Stimulated activated naive CD8-positive, alpha-beta T cell treated with anti-CD3 and anti-CD28 coated beads, Interleukin-15, Interleukin-2, amounts not matched to agents 100 U/mL and 50 U/mL, for 24 hours (primary cell): ENCODE measurements at regions not wholly inside any gene's neighbourhood (a gene's known extent, or its start where the extent isn't known, plus 50 kb on each side); places are given as distances from the start of the nearest gene placed in this dataset.

Experiments used
- ATAC-seq: fragments of 150-1000 bp; cut with Tn5 transposase; one replicate; pipeline ENCODE4 v1.10.0; 2021
- DNase-seq: peaks from one replicate; pipeline ENCODE4 v3.0.0; 2021

DNA sequence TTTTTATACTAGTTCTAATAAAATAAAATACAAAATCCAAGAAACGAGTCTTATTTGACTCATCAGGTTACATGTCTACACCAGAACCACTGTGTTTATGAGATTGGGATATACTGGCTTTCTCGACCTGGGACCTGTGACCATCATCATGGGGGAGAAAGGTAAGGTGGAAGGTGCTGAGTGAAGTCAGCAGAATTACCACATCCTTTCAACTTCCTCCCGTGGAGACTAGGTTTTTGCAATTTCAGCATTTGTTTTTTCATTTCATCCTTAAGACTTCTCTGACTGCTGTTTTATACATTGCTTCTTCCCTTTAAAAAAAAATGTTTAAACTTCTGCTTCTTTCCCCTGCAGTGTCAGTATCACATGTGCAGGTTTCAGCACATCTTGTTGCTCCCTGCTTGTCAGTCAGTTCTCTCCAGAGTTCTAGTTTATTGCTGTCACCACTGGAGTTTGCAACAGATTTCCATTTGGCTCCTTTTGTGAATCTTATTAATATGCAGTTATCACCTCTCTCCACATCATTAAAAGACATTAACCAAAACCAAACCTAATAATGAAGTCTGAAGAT lies 60.4 kb upstream of the HAO2 start:
- no peak for ATAC-seq
- DNase-seq, result no peak

DNA sequence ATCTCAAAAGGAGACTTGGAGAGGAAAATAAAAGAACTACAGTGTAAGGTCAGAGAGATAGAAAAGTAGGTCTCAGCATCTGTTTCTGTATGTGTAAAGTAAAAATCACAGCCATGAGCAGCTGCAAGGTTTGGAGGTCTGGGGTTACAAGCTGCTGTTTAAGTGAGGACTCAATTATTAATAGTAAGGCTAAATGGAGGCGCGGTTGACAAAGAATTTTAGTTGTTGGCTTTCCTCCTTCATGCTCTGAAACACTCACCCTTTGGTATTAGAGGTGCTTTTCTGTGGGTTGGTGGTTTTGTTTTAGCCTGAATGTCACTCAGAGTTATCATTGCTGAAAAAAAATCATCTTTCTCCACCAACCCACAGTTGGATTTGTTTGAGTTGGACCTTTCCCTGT lies 59.8 kb upstream of the HAO2 start:
- ATAC-seq, result no peak

DNA sequence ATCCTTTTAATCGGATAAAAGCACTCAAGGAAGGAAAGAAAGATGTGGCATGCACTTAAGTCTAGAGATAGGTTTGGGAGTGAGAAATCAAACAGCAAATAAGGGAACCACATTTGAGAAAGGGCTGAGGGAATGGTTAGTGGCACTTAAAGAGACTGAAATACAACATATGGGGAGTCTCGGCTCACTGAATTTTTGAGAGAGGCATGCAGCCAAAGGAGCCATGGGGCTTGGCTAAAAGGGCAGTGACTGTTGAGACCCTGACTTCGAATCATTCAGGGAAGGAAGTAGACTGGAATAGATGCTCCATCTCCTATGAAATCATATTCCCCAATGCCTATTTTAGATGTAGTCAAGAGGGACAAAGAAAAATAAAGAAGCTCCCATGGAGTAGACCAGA lies 58.3 kb upstream of the HAO2 start:
- no peak for ATAC-seq

More for the DNA sequence above, 59.8 kb upstream of the HAO2 start:
- DNase-seq, result no peak

DNA sequence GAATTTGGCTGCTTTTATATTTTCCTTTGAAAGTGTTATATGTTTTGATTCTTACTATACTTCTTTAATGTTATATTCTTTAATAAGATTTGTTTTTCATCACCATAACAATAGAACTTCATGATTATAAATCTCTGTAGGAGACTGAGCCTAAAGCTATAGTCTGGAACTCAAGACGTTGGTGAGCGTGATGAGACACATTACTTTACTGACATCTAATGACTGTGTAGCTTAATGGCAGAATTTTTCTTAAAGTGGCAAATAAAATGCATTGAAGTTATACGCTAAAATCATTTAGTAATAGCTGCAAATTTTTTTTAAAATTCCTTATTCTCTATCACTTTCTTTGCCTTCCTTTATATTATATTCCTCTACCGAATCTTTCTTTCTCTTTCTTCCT lies 56.1 kb upstream of the HAO2 start:
- DNase-seq (no peak), ATAC-seq (no peak)

More for the DNA sequence above, 58.3 kb upstream of the HAO2 start:
- DNase-seq, result no peak

DNA sequence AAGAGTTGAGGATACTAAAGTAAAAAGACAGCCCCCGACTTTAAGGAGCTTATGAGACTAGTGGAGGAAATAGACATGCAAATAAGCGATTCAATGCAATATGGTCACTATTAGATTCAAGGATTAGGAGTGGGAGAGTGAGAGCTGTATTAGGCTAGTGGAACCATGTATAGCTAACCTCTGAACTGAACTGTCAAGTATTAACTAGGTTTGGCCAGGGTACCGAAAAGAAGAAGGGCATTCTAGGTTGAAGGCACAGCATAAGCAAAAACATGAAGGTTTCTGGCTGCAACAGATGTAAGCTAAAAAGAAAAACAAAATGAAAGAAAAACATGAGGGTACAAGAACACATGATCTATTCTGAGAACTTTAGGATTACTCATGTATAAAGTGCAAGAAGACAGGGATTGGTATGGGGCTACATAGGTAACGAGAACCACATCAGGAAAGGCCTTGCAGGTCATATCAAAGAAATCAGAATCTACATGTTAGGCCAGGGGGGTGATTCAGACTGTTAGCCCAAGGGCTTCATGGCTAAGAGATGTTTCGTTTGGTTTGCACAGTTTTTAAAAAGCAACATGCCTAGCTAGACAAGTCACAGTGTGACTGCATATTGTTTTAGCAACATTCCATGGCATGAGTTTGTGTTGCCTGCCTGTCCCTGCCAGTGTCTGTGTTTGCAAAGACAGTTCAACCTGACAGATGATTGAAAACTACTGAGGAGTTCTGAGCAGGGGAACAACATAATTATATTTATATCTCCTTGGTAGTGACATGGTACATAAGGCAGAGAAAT lies 54.4 kb upstream of the HAO2 start:
- no peak for ATAC-seq
- DNase-seq, result no peak

DNA sequence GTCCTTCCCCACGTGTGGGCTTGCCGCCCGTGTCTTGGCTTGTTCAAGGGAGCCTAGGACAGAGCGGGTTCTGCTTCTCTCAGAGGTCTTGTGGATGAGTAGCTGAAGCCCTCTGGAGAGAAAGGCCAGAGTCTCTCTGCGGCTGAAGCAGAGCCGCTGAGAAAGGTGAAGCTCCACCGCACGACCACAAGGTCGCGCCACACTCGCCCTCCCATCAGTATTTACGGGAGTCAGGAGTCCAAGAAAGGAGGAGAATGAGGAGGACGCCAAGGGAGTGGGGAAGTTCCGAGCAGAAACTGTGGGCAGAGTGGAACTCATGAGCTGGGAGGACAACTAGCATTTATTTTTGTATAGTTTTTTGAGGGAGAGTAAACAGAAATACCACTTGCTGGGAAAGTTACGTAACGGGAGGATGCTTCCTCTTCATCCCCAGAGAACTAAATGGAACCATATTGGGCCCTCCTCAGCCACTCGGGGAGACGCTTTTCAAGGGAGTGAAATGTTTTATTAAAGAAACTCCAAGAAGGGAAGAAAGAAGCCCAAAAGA lies 51.6 kb upstream of the HAO2 start:
- ATAC-seq (no peak), DNase-seq (no peak)

DNA sequence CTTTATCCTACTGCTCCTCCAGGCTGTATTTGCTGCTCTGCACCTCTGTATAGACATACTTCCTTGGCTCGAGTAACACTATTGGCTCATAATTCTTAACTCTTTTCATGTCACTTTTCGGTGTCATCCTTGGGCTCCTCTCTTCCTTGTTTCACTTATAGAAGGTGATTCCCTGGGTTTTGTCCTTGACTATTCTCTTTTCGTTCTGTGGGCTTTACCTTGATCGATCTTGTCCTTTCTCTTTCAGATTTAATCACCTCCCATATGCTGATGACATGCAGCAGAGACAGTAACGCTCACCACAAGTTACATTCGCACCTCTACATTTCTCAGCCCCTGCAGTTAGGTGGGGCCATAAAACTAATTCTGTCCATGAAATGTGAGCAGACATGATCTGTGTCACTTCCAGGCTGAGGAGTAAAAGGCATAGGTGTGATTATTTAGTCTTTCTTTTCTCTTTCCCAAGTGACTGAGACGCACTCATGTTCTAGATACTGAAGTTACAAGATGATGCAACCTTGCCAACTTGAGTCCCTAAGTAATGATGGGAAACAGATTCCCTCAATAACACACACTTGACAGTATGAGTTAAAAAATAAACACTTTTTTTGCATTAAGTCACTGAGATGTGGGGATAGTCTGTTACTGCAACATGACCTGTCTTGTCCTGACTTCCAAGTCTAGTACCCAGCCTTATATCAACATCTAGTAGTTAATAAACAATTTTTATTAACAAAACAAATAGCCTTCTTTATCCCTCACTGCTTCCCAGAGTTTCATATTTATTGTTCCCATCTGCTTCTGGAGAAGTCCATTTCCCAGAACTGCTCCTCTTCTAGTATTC lies 49.9 kb upstream of the HAO2 start:
- ATAC-seq (peak; percentile 55), DNase-seq (no peak)
